SK-N-SH (cell line): ENCODE measurements at regions not wholly inside any gene's neighbourhood (a gene's known extent, or its start where the extent isn't known, plus 50 kb on each side); places are given as distances from the start of the nearest gene placed in this dataset.

Source experiments
- CTCF ChIA-PET: fragments of 300-600, 350-600 bp; formaldehyde crosslinking; extraction: SDS; loops from one replicate; lab custom pipeline; 2021; lab: Yijun Ruan, JAX
- POLR2A ChIA-PET: fragments of 350-600 bp; sonication (Branson Sonifier 250); formaldehyde crosslinking; extraction: SDS; loops from one replicate; lab custom pipeline; 2020; ENCODE audit warnings: antibody characterized with exemption, inconsistent platforms; lab: Yijun Ruan, JAX
- DNase-seq: peaks from one replicate; pipeline ENCODE4 v3.0.0; 2012
- H2AFZ ChIP-seq: fragments of 200-600 bp; sonication (generic); 2 replicates; pipeline ENCODE4 v1.8.1; 2016; ENCODE audit warnings: antibody characterized with exemption, mild to moderate bottlenecking, low read depth
- H3F3A ChIP-seq: fragments of 200-600 bp; sonication (generic); replicated peaks from 2 replicates; pipeline ENCODE3; 2016; ENCODE audit warnings: antibody characterized with exemption, mild to moderate bottlenecking; ENCODE audit not compliant: insufficient read depth
- H3K27ac ChIP-seq, 2 experiments: fragments of 200-500 bp in 1 of 2; fragments of 200-600 bp in 1 of 2; sonication (Bioruptor generic) in 1 of 2; sonication (generic), shearing (Covaris generic) in 1 of 2; 2 replicates each; pipeline versions ENCODE4 v1.5.1 to v1.6.1; 2014 to 2016; ENCODE audit warnings: low read depth in 2 of 2, inconsistent platforms in 1 of 2, low read length in 1 of 2, mild to moderate bottlenecking in 1 of 2, mixed read lengths in 1 of 2
- H3K27me3 ChIP-seq: fragments of 200-600 bp; sonication (generic), shearing (Covaris generic); 2 replicates; pipeline ENCODE4 v1.6.1; 2016; ENCODE audit warnings: mixed run types; ENCODE audit not compliant: insufficient read depth
- H3K36me3 ChIP-seq, 2 experiments: fragments of 200-500 bp in 1 of 2; fragments of 200-600 bp in 1 of 2; sonication (Bioruptor generic) in 1 of 2; sonication (generic) in 1 of 2; replicated peaks in 1 of 2; 2 replicates each; pipeline versions ENCODE3 to v1.5.1; 2014 to 2016; ENCODE audit warnings: low read length in 1 of 2, mild to moderate bottlenecking in 1 of 2; ENCODE audit not compliant: insufficient read depth in 2 of 2, control insufficient read depth in 1 of 2
- H3K4me1 ChIP-seq, 2 experiments: fragments of 200-500 bp in 1 of 2; fragments of 200-600 bp in 1 of 2; sonication (Bioruptor generic) in 1 of 2; sonication (generic), shearing (Covaris generic) in 1 of 2; 2 replicates each; pipeline versions ENCODE4 v1.5.1 to v1.6.1; 2014 to 2016; ENCODE audit warnings: low read depth in 1 of 2, low read length in 1 of 2, mixed run types in 1 of 2; ENCODE audit not compliant: insufficient read depth in 2 of 2, control insufficient read depth in 1 of 2
- H3K4me2 ChIP-seq: fragments of 200-600 bp; sonication (generic), shearing (Covaris generic); 2 replicates; pipeline ENCODE4 v1.6.1; 2017; ENCODE audit warnings: mixed run types
- H3K4me3 ChIP-seq, 2 experiments: fragments of 200-500 bp in 1 of 2; fragments of 200-600 bp in 1 of 2; sonication (Bioruptor generic) in 1 of 2; sonication (generic), shearing (Covaris generic) in 1 of 2; 2 replicates each; pipeline versions ENCODE4 v1.5.1 to v1.8.1; 2014 to 2016; ENCODE audit warnings: low read depth in 2 of 2, inconsistent platforms in 1 of 2, low read length in 1 of 2, mild to moderate bottlenecking in 1 of 2, mixed read lengths in 1 of 2, moderate library complexity in 1 of 2
- H3K79me2 ChIP-seq: fragments of 200-600 bp; sonication (generic); 2 replicates; pipeline ENCODE4 v1.8.1; 2017; ENCODE audit warnings: mild to moderate bottlenecking; ENCODE audit not compliant: insufficient read depth
- H3K9ac ChIP-seq: fragments of 200-600 bp; sonication (generic); 2 replicates; pipeline ENCODE4 v1.6.1; 2017; ENCODE audit warnings: mixed run types
- H3K9me2 ChIP-seq: fragments of 200-600 bp; sonication (generic); 2 replicates; pipeline ENCODE4 v1.6.1; 2017; ENCODE audit warnings: mixed run types
- H3K9me3 ChIP-seq: fragments of 200-600 bp; sonication (generic); 2 replicates; pipeline ENCODE4 v1.6.1; 2017; ENCODE audit warnings: mixed run types, mild to moderate bottlenecking, moderate library complexity
- H4K20me1 ChIP-seq: fragments of 200-600 bp; sonication (generic); 2 replicates; pipeline ENCODE4 v1.6.1; 2017; ENCODE audit warnings: mild to moderate bottlenecking, mixed run types; ENCODE audit not compliant: insufficient read depth
- CHD2 ChIP-seq: fragments of 150-350 bp; IDR thresholded peaks from 2 replicates; pipeline ENCODE4 v1.6.1; 2018; ENCODE audit warnings: low read length; ENCODE audit not compliant: partially characterized antibody
- ELF1 ChIP-seq: IDR thresholded peaks from 2 replicates; pipeline ENCODE4 v1.4.0; 2012
- FOXM1 ChIP-seq: IDR thresholded peaks from 2 replicates; pipeline ENCODE4 v1.4.0; 2012; ENCODE audit warnings: low read depth, mild to moderate bottlenecking
- MEF2A ChIP-seq: IDR thresholded peaks from 2 replicates; pipeline ENCODE4 v1.4.0; 2012; ENCODE audit warnings: low read depth, borderline replicate concordance
- POLR2AphosphoS5 ChIP-seq: IDR thresholded peaks from 2 replicates; pipeline ENCODE4 v1.6.1; 2012; ENCODE audit warnings: low read depth, low read length
- RCOR1 ChIP-seq: fragments of 150-350 bp; IDR thresholded peaks from 2 replicates; pipeline ENCODE4 v1.6.1; 2017; ENCODE audit warnings: antibody characterized with exemption, low read length
- REST ChIP-seq: IDR thresholded peaks from 2 replicates; pipeline ENCODE4 v1.6.1; 2012; ENCODE audit warnings: mild to moderate bottlenecking, low read depth, low read length, moderate library complexity
- RXRA ChIP-seq: IDR thresholded peaks from 2 replicates; pipeline ENCODE4 v1.4.0; 2012; ENCODE audit warnings: low read depth, mild to moderate bottlenecking, borderline replicate concordance
- SMC3 ChIP-seq: IDR thresholded peaks from 2 replicates; pipeline ENCODE4 v1.6.1; 2012; ENCODE audit warnings: low read depth, low read length, improper control_type of control experiment
- ZBTB33 ChIP-seq: IDR thresholded peaks from 2 replicates; pipeline ENCODE4 v1.4.0; 2012; ENCODE audit warnings: low read depth, borderline replicate concordance
- WGBS: methylation state at CpG from one replicate; pipeline ENCODE4 v1.1.6; 2017; ENCODE audit warnings: low lambda C conversion rate; 5-methylcytosine and 5-hydroxymethylcytosine counted together

DNA sequence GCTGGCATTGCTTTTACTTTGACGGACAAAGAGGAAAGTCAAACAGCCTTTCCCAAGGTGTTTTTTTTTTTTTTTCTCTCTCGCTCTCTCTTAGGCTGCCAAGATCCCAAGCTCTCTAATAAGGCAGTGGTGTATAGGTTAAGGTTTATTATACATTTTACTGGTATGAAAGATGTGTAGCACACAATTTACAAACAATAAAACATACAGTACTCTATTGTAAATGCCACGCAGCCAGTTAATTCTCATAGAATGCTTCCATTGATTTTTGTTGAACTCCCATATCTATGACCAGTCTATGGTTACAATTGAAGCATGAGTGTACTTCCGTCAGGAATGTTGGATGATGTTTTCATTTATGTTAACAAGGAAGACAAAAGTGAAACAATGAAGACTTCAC, 106.4 kb upstream of the GSC start:
- no peaks in the 10 kb centered on the region for H3K79me2 ChIP-seq
- no peaks in the 10 kb centered on the region for H3K9me3 ChIP-seq
- 61% methylated on average over 4 of the region's 4 CpGs for WGBS
- POLR2A ChIA-PET: no interaction called here
- TF ChIP-seq RCOR1 (no peak), CHD2 (no peak), ZBTB33 (no peak), ELF1 (no peak), RXRA (no peak)
- TF ChIP-seq, all 33 proteins: peak for 0
- H3K9me2 ChIP-seq: no peaks in the 10 kb centered on the region
- CTCF ChIA-PET: no interaction called here
- H3F3A ChIP-seq: no peaks in the 10 kb centered on the region
- no peaks in the 10 kb centered on the region; the same call in 1 of the 2 replicates for H3K27me3 ChIP-seq
- H3K4me2 ChIP-seq: no peak overlapping the region
- H3K4me3 ChIP-seq: no peak overlapping the region
- no peaks in the 10 kb centered on the region for H3K36me3 ChIP-seq
- no peak overlapping the region for H3K27ac ChIP-seq
- DNase-seq: no peak
- H2AFZ ChIP-seq: no peak overlapping the region
- H3K4me1 ChIP-seq: no peaks in the 10 kb centered on the region
- no peaks in the 10 kb centered on the region for H4K20me1 ChIP-seq
- H3K9ac ChIP-seq: no peak overlapping the region

GRCh38 chr14:94875256-94875655, 105.3 kb upstream of the GSC start:
- WGBS: 44% methylated on average over 6 of the region's 6 CpGs
- no peak overlapping the region for H2AFZ ChIP-seq
- POLR2A ChIA-PET: no interaction called here
- TF ChIP-seq SMC3 (no peak), MEF2A (no peak), REST (no peak), FOXM1 (no peak), POLR2AphosphoS5 (no peak)
- TF ChIP-seq, all 33 proteins: peak for 0
- Histone ChIP-seq H3K27me3 (no peaks in the 10 kb centered on the region; the same call in 1 of the 2 replicates), H3K9ac (no peak overlapping the region), H3K79me2 (no peaks in the 10 kb centered on the region), H3K4me3 (no peak overlapping the region), H3K4me1 (no peaks in the 10 kb centered on the region), H3K9me2 (no peaks in the 10 kb centered on the region), H4K20me1 (no peaks in the 10 kb centered on the region), H3K4me2 (no peak overlapping the region), H3F3A (no peaks in the 10 kb centered on the region), H3K9me3 (no peaks in the 10 kb centered on the region), H3K36me3 (no peaks in the 10 kb centered on the region), H3K27ac (no peak overlapping the region)
- DNase-seq: no peak
- CTCF ChIA-PET: no interaction called here
